ENCODE measurements at regions not wholly inside any gene's neighbourhood (a gene's known extent, or its start where the extent isn't known, plus 50 kb on each side); places are given as distances from the start of the nearest gene placed in this dataset.

DNA sequence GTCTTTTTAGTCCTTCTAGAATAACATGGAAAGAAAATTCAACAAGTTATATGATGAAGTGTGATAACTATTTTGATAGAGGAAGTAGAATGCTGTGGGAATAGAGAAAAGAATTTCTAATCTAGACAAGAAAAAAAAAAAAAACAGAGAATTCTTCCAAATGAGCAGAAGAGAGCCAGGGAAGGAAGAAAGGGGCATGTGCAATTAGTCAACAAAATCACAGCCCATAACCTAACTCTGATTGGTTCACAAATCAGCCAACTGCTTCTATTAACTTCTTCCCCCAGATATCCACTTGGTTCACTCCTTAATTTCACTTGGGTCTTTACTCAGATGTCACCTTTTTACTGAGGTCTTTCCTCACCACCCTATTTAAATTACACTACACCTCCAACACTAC, 69.5 kb downstream of the BTG1 start:
- TF ChIP-seq, protein P1, sequence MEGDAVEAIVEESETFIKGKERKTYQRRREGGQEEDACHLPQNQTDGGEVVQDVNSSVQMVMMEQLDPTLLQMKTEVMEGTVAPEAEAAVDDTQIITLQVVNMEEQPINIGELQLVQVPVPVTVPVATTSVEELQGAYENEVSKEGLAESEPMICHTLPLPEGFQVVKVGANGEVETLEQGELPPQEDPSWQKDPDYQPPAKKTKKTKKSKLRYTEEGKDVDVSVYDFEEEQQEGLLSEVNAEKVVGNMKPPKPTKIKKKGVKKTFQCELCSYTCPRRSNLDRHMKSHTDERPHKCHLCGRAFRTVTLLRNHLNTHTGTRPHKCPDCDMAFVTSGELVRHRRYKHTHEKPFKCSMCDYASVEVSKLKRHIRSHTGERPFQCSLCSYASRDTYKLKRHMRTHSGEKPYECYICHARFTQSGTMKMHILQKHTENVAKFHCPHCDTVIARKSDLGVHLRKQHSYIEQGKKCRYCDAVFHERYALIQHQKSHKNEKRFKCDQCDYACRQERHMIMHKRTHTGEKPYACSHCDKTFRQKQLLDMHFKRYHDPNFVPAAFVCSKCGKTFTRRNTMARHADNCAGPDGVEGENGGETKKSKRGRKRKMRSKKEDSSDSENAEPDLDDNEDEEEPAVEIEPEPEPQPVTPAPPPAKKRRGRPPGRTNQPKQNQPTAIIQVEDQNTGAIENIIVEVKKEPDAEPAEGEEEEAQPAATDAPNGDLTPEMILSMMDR (IDR thresholded peaks at IDR 0.05): no peak
- TF ChIP-seq POLR2A (IDR thresholded peaks at IDR 0.05): no peak
- Histone ChIP-seq H3K27ac (peak overlapping the region in 5 of 12 donors; percentile 2 to 31 (median 29)), H3K4me3 (no peak overlapping the region), H3K9me3 (no peaks in the 10 kb centered on the region), H3K4me1 (peaks cover 0 to 55% (median 24%) of the 10 kb centered on the region in 12 donors), H3K27me3 (no peaks in the 10 kb centered on the region), H3K36me3 (no peaks in the 10 kb centered on the region)
- DNase-seq (no peak), ATAC-seq (no peak)
- intact Hi-C loops (cut with DNase I): loop anchor here in 4 of 10 donors (5.0 to 10.0 kb wide), 3 partner anchors 56 to 91 kb away; no protein-coding TSS in a partner anchor

DNA sequence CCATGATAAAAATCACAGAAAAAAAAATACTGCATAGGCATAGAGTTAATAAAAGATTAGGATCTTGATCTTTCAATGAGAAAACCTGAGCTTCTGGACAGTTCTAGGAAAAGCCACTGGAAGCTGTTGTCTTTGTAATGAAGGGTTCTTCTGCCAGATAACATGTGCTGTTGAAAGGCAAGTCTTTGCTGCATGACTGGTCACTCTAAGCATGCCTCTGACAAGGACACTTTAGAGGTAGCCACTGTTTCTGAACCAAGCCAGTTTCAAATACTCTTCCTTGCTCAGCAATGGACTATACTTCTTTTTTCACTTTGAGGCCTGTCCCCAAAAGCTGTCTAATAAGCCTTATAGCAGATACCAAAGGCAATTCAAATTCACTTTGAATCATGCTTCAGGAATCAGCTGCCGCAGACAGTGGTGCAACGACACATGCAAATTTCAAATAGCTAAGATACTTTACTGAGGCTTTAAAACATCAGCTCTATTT, 70.2 kb downstream of the BTG1 start:
- peak overlapping the region in 5 of 12 donors; percentile 2 to 31 (median 29) for H3K27ac ChIP-seq
- intact Hi-C loops (cut with DNase I): loop anchor here in 4 of 10 donors (5.0 to 10.0 kb wide), 3 partner anchors 57 to 91 kb away; no protein-coding TSS in a partner anchor
- no peak for TF ChIP-seq POLR2A (IDR thresholded peaks at IDR 0.05)
- TF ChIP-seq, protein P1 (IDR thresholded peaks at IDR 0.05): no peak
- no peaks in the 10 kb centered on the region for H3K9me3 ChIP-seq
- 51 to 57% (median 56%) methylated on average over 2 of the region's 2 CpGs for WGBS, 4 donors
- no peaks in the 10 kb centered on the region for H3K36me3 ChIP-seq
- H3K4me3 ChIP-seq: no peak overlapping the region
- H3K4me1 ChIP-seq: peaks cover 0 to 51% (median 24%) of the 10 kb centered on the region in 12 donors
- ATAC-seq (peak; percentile 40 to 70 (median 65)), DNase-seq (no peak)
- H3K27me3 ChIP-seq: no peaks in the 10 kb centered on the region

DNA sequence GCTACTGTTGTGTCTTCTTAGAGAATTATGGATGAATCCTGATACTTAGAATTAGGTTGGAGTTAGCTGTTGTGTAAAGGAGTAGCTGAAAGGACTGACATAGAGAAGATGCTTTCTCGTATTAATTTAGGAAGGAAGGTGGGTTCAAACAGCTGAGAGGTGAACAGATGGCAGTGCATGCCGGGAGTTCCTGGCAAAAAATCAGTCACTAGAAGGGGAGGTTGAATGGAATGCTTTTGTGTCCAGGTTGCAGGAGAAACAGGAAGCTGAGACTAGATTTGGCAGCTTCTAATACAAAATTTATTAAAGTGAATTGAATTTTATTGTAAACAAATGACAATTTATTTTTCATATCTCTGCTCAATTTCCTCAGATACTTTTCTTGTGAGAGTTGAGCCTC, 70.8 kb downstream of the BTG1 start:
- TF ChIP-seq POLR2A (IDR thresholded peaks at IDR 0.05): no peak
- TF ChIP-seq, protein P1 (IDR thresholded peaks at IDR 0.05): no peak
- intact Hi-C loops (cut with DNase I): loop anchor here in 4 of 10 donors (5.0 to 10.0 kb wide), 3 partner anchors 57 to 90 kb away; no protein-coding TSS in a partner anchor
- no peak overlapping the region for H3K4me3 ChIP-seq
- H3K9me3 ChIP-seq: no peaks in the 10 kb centered on the region
- H3K4me1 ChIP-seq: peaks cover 0 to 45% (median 24%) of the 10 kb centered on the region in 12 donors
- H3K36me3 ChIP-seq: no peaks in the 10 kb centered on the region
- ATAC-seq: no peak
- 36 to 74% (median 54%) methylated on average over 2 of the region's 2 CpGs for WGBS, 4 donors
- peak overlapping the region in 5 of 12 donors; percentile 21 to 33 (median 30) for H3K27ac ChIP-seq
- no peaks in the 10 kb centered on the region for H3K27me3 ChIP-seq
- DNase-seq: no peak

DNA sequence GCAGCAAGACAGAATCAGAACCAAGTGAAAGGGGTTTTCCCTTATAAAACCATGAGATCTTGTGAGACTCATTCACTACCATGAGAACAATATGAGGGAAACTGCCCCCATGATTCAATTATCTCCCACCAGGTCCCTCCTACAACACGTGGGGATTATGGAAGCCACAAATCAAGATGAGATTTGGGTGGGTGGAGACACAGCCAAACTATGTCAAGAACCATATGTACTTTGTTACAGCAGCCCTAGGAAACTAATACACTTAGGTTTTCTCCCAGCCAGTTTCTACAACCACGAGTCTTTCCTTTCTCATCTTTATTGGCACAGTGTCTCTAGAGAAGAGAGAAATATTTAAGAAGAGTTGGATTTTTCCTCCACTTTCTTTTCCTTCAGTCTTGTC, 72.6 kb downstream of the BTG1 start:
- DNase-seq (no peak), ATAC-seq (no peak)
- 85 to 94% (median 89%) methylated on average over 2 of the region's 2 CpGs for WGBS, 4 donors
- H3K27ac ChIP-seq: no peak overlapping the region
- no peaks in the 10 kb centered on the region for H3K9me3 ChIP-seq
- peaks cover 0 to 44% (median 20%) of the 10 kb centered on the region in 12 donors for H3K4me1 ChIP-seq
- no peak overlapping the region for H3K4me3 ChIP-seq
- no peak for TF ChIP-seq POLR2A (IDR thresholded peaks at IDR 0.05)
- TF ChIP-seq, protein P1 (IDR thresholded peaks at IDR 0.05): no peak
- H3K36me3 ChIP-seq: no peaks in the 10 kb centered on the region
- intact Hi-C loops (cut with DNase I): loop anchor here in 3 of 10 donors (10.0 kb wide), 2 partner anchors 62 to 88 kb away; no protein-coding TSS in a partner anchor
- H3K27me3 ChIP-seq: no peaks in the 10 kb centered on the region

Measured in heart left ventricle (tissue), 16 donors.